Vagina (tissue), 2 donors: ENCODE measurements at regions not wholly inside any gene's neighbourhood (a gene's known extent, or its start where the extent isn't known, plus 50 kb on each side); places are given as distances from the start of the nearest gene placed in this dataset.

Experiments used
- CTCF ChIP-seq, 3 experiments: fragments of 450-650 bp in 2 of 3; fragments of 200-600 bp in 1 of 3; sonication (generic) in 1 of 3; IDR thresholded peaks; one replicate each; pipeline ENCODE4 v1.5.1; 2017 to 2019; ENCODE audit warnings: antibody characterized with exemption in 3 of 3, mild to moderate bottlenecking in 2 of 3, moderate library complexity in 2 of 3
- POLR2A ChIP-seq, 2 donors: fragments of 450-650 bp; IDR thresholded peaks; one replicate each; pipeline ENCODE4 v1.6.1; 2017; ENCODE audit warnings: antibody characterized with exemption in 2 of 2, mild to moderate bottlenecking in 2 of 2, moderate library complexity in 2 of 2

- TF ChIP-seq CTCF (IDR thresholded peaks at IDR 0.05) (no peak), POLR2A (IDR thresholded peaks at IDR 0.05) (no peak)
Measured at GRCh38 chr6:47424436-47424836, 53.2 kb upstream of the CD2AP start.
